ENCODE measurements at regions not wholly inside any gene's neighbourhood (a gene's known extent, or its start where the extent isn't known, plus 50 kb on each side); places are given as distances from the start of the nearest gene placed in this dataset.

DNA sequence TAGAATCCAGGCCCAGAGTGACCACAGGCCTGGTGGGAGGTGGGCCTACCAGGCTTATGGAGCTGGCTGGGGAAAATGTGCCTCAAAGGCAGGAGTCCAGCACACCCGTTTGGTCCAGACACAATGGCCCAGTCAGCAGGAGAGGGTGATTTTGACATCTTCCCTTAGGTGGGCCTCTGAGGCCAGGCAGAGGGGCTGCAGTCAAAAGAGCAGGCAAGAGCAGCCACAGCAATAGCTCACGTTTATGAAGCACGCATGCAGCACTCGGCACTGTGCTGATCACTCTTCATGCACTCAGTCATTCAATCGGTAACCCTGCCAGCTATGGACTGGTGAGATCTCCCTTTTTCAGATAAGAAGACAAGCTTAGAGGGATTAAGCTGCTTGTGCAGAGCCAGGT is 146.8 kb downstream of the LRIG2 start:
- no peak for DNase-seq

DNA sequence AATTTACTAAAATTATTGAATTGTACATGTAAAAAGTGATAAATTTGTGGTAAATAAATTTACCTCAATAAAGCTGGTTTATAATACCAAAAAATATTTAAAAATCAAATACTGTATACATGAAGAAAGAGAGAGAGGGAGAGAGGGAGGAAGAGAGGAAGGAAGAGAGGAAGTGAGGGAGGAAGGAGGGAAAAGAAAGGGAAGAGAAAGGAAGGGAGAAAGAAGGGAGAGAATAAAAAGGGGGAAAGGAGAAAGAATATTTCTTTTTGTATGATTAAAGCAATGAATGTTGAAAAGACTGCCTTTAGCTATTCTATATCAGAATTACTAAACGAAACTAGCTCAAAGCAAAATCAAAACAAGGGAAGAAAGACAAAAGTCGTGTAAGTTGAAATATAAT is 150.0 kb downstream of the LRIG2 start:
- no peak for DNase-seq

DNA sequence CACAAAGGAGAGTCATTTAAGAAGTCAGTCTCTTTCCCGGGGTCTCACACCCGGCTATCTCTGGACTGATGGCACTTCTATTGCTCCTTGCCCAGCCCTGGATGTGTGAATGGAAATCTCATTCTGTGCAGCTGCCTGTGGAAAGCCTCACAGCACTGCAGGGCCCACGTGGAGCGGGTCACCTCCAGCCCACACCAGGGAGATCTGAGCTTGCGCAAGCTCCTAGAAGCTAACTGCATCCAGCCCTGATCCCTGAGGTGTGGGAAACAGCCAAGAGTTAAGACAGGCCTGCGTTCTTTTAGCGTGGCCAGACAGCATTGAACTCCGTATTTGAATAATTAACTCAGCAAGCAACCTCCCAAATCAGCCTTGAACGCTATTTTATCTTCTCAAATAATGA is 150.5 kb downstream of the LRIG2 start:
- DNase-seq = no peak

DNA sequence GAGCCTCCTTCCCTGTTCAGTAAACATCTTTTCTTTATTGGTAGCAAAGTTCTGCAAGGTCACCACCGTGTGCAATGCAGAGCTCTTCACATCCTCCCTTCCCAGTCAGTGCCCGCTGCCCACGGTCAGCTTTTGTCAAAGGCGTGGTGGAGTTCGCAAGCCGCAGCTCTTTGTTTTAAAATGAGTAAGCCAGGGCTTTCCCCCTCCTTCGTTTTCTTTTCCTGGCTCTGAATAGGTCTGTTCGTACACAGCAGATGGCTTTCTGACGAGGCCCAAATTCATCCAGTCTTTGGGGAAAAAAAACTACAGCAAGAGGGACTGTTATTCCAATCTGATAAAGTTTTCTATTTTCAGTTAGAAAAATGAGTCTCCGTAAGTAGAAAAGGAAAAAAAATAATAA is 153.2 kb downstream of the LRIG2 start:
- no peak for DNase-seq

DNA sequence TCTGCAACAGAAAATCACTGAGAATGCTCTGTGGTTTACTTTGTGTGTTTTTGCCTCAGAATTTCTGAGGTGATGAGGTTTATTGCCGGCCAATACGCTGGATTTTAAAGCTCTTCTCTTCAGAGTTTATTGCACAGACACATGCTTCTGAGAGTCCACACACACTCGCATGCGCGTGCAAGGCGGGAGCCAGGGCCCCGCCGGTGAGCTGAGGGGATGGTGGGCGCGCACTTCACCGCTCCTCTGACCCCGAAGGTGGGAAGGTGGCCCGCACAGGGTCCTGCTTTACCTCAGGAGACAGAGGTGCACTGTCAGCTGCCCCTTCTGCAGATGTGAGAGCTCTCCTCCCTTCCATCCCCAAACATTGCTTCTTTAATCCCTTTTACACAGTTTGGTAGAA is 158.4 kb upstream of the MAGI3 start:
- no peak for DNase-seq

DNA sequence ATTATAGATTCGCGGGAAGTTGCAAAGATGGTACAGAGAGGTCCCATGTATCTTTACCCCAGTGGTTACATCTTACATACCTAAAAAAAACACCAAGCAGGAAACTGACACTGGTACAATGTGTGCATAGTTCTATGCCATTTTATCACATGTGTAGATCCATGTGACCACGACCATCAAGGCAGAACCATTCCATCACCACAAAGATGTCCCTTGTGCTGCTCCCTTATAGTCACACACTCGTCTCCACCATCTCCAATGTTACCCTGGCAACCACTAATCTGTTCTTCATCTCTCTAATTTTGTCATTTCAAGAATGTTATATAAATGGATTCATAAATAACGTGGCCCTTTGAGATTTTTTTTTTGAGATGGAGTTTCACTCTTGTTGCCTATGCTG is 156.9 kb upstream of the MAGI3 start:
- DNase-seq = no peak

DNA sequence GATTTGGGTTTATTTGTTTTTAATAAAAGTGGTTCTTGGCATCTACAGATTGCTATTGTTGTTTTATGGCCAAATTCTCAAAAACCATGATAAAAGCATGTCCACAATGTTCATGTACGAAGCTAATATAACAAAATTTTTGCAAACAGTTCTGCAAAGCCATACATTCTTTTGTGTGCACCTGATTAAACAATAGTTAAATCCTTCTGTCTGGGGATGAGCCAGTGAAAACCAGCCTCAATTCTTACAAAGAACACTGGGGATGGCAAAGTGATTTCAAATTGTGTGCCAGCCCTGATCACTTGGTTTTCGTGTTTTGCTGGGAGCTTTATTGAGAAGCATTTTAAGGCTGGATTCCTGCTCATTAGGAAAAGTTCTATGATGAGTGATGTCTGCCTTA is 149.1 kb upstream of the MAGI3 start:
- DNase-seq = no peak

DNA sequence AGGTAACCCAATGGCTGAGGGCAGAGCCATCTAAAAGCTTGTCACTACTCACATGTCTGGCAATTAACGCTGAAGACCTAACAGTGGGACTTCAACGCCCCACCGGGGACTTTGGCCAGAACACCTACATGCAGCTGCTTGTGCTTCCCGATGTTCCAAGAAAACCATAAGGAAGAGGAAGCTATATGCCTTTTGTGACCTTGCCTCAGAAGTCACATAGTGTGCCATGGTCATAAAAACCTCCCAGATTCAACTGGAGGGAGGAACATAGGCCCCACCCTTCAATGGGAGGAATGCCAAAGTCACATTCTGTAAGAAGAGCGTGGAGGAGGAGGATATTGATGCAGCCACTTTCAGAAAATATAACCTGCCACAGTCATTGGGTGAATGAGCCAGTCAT is 147.8 kb upstream of the MAGI3 start:
- no peak for DNase-seq

DNA sequence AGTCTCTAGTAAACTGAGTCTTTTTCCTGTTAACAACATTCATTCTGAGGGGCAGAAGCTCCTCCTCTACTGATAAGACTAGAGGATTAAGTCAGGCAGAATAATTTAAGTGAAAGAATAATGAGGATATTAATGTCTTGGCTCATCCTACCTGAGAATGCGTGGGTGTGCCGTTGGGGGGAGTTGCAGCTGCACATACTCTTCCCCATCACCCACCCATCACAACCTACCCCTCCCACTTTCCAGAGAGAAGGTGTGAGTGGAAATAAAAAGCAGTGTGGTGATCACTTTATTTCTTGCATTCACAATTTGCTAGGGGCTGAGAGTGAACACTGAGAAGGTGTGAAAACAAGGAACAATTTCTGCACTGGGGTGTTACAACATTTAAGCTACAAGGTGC is 146.8 kb upstream of the MAGI3 start:
- DNase-seq = no peak

DNA sequence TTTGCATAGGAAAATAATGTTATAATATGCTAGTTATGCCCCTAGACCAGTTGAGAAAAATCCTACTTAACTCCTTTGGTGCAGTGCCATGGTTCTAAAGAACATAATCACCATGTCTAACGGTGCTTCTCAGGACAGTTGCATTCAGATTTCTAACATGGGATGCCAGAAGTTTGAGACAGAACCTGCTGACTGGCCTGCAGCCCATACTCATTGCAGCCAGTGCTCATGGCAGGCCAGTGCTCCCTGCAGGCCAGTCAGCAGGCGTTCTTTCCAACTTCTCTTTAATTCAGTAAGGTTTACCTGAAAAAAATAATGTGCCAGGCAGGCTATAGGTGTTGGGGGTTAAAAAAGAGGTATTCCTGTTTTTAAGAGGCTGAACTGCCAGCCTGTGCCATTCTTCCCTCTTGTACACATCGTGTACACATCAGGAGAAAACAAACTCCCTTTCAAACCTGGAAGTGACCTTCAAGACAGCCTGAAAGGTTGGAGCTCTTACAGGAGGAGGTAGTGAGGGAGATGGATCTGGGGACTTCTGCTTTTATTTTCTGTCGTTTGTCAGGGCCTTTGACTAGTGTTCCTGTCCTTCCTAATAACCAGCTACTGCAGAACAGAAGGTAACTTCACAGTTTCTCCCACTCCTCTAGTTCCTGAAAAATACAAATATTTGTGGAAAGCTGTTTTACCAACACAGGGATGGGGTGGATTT is 146.0 kb upstream of the MAGI3 start:
- no peak for DNase-seq

DNA sequence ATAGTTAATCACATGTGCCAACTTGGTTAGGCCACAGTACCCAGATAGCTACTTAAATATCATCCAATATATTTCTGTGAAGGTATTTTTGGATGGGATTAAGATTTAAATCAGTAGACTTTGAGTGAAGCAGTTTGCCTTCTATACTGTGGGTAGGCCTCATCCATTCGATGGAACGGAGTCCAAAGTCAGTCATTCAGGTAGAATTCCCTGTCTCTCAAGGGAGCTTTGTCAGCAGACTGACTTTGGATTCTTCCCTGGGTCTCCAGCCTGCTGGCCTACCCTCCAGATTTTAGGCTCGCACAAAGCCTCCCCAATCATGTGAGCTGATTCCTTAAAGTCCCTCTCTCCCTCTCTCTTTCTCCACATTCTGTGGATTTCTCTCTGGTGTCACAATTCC is 145.1 kb upstream of the MAGI3 start:
- DNase-seq = no peak

DNA sequence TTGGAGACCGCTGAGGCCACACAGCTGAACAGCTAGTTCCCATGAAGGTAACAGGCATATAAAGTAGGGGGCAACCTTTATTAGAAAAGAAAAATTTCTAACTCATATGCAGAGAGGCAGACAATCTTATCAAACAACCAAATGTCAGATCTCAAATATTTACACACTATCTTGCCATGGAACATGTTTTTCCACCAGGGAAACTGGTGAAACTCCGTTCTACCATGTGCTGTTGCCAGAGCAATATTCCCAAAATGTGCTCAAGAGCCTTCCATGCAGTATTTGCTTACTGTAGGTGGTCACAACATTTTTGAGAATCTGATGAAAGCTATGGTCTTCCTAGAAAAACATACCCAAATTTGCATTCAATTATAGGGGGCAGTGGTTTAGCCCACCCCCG is 143.4 kb upstream of the MAGI3 start:
- DNase-seq = no peak

DNA sequence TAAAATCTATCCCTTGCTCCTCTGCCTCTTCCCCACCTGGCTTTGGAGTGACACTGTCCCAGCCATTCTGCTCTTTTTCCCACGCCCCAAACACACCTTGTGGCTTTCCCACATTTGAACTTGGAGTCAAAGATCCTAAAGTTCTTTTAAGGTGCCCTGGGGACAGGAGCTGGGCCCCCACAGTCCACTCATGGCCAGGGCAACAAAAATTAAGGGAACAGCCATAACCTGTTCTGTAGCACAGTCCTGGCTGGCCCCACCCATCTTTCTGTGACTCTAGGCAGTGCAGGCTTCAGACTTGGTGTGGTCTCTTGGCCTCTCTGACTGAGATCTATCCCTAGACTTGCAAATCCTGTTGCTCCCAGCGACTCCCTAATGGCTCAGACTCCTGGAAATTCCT is 143.0 kb upstream of the MAGI3 start:
- DNase-seq = no peak

DNA sequence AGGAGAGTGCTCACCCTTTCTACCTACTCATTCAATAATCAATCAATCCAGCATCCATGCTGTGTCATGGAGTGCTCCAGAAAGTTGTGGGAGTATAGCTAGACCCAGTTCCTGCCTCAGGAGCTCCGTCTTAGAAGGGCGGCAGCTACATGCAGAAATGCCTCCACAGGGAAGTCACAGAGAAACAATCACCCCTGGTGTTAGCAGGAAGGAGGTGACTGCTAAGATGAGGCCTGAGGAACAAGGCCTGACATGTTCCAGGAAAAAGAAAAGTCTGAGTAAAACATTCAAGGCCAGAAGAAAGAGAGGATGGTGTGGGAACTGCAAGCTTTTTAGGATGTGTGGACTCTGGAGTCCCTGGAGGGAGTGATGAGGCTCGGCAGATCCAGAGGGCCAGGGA is 142.5 kb upstream of the MAGI3 start:
- DNase-seq = no peak

DNA sequence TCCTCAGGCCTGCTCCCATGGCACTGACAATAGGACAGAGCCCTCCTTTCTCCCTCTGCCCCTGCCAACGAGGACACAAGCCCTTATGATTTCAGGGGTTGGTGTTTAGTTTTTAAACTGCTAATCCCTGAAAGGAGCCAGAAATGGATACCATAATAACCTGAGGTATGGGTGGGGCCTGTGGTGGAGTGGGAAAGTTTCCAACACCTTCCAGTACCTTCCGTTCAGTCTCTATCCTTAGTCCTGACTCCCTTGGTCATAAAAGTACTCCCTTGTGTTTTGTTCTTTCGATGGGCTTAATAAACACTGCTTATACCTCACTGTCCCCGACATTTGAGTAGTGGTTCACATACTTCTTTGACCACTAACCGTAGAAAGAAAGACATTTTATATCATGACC is 141.8 kb upstream of the MAGI3 start:
- DNase-seq = no peak

DNA sequence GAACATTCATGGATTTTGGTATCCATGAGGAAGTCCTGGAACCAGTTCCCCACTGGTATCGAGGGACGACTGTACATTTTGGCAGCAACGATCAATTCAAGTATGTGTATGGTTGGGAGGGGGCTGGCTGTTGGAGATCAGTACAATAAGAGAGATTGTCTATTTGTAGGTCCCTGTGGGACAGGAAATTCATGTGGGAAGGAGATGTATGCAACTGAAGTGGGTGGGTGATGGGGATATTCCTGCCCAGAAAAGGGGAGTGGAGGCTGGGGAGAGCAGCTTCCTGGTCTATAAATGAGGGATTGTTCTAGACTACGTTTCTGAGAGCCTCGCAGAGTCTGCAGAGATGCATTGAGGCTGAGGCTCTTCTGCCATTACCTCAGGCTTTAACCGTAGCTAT is 140.2 kb upstream of the MAGI3 start:
- DNase-seq = no peak

DNA sequence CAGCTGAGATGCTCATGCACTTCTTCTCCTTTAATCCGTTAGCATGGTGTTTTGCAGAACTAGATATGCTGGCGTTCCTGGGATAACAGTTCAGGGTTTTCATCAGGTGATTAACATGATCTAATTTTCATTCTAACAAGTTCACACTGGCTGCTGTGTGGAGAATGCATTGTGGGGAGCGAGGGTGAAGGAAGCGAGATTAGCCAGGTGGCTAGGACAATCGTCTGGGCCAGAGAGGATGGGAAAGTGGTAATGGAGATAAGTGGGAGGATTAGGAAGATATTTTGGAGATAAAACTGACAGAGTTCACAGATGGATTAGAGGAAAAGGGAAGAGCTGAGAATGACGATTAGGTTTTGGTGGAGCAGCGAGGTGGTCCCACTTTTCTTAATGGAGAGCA is 138.1 kb upstream of the MAGI3 start:
- no peak for DNase-seq

DNA sequence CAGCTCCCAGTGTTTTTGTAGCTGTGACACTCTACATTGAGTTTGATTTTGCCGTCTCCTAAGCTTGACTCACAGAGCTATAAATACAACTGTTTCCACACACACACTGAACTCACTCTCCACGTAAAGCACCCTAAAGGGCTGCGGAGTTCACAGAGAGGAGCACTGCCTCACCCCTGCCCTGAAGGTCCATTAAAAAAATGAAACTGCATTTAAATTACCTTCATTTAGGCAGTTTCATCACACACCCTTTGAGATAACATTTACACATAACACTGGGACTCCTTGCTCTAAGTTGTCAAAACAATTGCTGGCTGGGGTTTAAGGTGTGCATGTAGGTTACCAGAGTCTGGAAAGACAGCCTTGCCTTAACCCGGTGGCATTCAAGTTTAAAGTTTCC is 137.1 kb upstream of the MAGI3 start:
- no peak for DNase-seq

DNA sequence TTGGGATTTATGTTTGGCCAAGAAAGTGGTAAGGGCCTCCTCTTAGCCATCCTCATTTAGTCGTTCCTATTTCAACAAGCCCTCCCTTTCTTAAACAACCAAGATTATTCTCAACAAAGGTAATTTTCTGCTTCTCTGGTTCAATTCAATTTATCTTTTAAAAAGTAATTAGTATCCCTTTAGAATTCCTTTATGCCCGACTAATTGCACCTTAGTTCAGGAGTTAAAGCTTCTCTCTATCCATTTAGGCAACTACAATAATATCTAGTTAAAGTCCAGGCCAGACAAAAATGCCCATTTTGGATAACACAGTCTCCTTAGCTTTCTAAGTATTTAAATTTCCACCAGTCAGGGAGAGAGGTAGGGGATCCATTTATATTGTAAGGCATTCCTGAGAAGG is 136.7 kb upstream of the MAGI3 start:
- DNase-seq = no peak

DNA sequence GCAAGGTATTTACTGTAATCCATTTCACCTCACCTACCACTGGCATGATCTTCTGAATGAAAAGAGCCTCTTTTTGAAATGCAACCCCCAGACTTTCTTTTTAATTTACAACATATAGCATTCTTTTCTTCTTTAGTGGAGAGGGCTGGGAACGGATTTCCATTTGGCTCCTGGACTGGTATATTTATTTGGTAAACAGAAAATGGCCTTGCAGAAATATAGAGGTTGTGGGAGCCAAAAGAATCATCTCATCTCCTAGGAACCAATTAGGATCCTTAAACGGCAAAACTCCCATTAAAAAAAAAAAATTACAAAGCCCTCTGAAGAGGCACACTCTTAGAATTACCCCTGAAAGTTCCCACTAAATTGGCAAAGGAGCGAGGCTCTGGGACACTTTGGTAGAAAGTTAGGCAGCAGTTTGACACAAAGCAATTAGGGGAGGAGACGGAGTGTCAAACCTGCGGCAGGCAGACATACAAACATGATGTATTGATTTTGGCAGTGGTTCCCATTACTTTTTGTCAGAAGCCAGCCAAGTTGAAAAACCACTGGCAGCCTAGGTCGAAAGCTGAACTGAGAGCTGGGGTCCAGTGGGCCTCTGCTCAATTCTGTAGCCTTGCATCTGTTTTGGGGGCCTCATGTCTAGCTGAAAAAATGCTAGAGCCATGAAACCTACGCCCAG is 135.1 kb upstream of the MAGI3 start:
- DNase-seq = no peak

DNA sequence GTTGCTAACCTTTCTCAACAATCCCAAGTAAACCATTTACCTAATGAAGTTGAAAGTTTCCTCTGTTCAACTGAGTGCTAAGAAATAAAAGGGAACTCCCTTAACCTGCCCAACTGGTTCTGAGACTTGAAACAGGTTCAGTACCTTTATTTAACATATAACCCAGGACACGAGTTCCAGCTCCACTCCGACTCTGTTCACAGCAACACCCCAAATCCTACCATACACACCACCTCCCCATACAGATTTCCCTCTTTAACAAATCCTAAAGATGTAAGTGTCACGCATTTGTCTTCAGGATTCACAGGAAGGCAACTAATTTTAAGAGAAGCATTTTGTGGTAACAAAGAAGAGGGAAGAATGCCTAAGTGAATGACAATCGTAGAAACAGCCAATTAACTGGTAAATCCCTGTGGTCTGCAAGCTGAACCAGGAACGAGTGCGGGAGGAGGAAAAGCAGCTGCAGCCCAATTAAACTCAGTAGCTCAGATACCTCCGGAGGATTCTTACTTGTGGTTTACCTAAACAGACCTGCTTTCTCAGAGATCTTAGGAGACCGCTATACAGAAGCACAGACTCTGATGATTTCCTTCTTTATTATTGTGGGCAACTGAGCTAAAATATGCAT is 134.5 kb upstream of the MAGI3 start:
- DNase-seq = no peak

DNA sequence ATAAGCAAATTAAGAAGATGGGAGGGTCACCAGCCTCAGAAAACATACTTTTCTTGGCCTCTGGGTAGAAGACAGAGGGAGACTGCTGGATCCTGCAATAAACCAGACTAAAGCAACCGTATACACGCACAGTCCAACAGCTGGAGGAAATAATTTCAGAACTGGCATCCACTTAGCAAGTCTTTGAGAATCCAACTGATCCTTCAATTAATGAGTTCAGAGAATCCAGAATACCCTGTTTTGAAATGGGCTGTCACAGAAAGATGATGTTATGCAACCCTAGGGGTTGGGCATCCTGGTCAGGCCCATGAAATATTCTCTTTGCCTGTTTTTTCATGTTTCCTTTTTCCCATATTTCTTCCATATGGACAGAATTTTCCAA is 134.0 kb upstream of the MAGI3 start:
- DNase-seq = no peak

DNA sequence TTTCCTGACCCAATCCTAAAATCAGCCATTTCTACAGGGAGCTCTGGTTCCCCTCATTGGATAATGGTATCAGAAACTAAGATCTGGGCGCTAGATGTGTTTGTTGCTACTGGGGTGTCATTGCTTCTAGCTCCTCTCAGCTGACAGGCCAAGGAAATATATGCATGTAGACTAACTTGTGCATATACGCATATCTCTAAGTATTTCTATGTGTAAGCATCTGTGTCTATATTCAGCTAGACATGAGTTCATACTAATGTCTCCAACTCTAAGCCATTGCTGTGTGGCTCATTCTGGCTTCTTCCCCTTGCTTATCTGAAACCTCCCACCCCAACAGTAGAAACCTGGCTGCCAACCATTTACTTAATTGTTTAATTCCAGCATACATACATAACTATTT is 130.3 kb upstream of the MAGI3 start:
- DNase-seq = no peak

DNA sequence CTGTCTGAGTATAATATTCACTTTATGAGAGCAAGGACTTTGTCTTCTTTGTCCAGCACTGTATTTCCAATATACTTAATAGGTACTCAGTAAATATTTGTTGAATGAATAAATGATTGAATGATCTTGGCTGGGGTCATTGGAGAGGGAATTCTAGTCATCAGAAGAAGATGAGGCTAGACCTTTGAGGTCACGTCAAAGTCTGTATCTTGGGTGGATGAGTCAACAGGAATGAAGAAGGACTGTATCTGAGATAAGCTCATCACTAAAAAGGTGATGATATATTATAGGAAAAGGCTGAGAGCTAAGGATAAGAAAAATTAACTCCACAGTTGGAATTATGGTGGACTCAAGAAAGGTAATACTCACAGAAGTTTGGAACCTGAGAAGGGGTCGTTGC is 125.1 kb upstream of the MAGI3 start:
- DNase-seq = no peak

DNA sequence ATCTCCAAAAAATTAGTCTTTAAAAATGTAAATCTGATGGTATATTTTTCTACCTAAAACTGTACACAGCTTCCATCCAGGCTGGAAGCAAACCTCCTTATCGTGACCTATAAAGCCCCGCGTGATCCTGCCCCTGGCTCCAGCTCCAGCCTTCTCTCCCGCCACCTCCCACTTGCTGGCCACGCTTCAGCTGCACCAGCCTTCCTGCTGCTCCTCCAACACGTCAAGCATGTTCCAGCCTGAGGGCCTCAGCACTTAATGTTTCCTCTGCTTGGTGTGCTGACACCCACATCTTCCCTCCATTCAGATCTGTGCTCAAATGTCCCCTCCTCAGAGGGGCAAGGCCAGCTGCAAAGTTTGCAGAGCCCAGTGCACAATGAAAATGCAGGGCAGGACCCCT is 123.5 kb upstream of the MAGI3 start:
- DNase-seq = no peak
